ENCODE measurements at regions not wholly inside any gene's neighbourhood (a gene's known extent, or its start where the extent isn't known, plus 50 kb on each side); places are given as distances from the start of the nearest gene placed in this dataset.
A peak's percentile ranks its signal among the peaks of the same experiment; 100 is the strongest.

DNA sequence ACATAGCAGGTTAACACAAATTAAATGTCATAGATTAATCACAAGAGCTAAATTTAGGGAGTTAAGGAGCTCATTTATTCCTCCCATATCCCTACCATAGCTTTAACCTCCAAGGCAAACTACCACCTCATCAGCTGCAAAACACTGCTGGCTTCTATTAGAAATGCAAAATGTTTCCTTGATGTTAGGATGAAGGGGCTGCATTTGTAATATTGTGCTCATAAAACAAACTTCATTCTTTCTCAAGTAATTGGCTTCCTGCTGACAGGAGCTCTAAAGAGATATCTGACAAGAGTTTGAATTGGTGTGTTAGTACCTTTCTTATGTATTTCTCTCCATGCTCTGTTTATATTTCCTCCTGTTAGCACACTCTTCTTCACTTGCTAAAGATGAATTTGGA, 152.1 kb downstream of the OLFM4 start:
- TF ChIP-seq POLR2AphosphoS5 (IDR thresholded peaks at IDR 0.05) (no peak), POLR2A (IDR thresholded peaks at IDR 0.05) (no peak), EP300 (IDR thresholded peaks at IDR 0.05) (no peak)
- TF ChIP-seq, protein P1, sequence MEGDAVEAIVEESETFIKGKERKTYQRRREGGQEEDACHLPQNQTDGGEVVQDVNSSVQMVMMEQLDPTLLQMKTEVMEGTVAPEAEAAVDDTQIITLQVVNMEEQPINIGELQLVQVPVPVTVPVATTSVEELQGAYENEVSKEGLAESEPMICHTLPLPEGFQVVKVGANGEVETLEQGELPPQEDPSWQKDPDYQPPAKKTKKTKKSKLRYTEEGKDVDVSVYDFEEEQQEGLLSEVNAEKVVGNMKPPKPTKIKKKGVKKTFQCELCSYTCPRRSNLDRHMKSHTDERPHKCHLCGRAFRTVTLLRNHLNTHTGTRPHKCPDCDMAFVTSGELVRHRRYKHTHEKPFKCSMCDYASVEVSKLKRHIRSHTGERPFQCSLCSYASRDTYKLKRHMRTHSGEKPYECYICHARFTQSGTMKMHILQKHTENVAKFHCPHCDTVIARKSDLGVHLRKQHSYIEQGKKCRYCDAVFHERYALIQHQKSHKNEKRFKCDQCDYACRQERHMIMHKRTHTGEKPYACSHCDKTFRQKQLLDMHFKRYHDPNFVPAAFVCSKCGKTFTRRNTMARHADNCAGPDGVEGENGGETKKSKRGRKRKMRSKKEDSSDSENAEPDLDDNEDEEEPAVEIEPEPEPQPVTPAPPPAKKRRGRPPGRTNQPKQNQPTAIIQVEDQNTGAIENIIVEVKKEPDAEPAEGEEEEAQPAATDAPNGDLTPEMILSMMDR (IDR thresholded peaks at IDR 0.05), result no peak
- H3K36me3 ChIP-seq, result no peaks in the 10 kb centered on the region
- no peak for DNase-seq
- H3K27ac ChIP-seq, result no peak overlapping the region
- no peaks in the 10 kb centered on the region for H3K4me1 ChIP-seq
- H3K9me3 ChIP-seq, result peaks cover 0 to 9% (median 5%) of the 10 kb centered on the region in 4 donors
- H3K27me3 ChIP-seq, result no peaks in the 10 kb centered on the region
- intact Hi-C loops (cut with DNase I; ENCODE audit: low total_unique reads), result no loop called here
- H3K4me3 ChIP-seq, result no peak overlapping the region

DNA sequence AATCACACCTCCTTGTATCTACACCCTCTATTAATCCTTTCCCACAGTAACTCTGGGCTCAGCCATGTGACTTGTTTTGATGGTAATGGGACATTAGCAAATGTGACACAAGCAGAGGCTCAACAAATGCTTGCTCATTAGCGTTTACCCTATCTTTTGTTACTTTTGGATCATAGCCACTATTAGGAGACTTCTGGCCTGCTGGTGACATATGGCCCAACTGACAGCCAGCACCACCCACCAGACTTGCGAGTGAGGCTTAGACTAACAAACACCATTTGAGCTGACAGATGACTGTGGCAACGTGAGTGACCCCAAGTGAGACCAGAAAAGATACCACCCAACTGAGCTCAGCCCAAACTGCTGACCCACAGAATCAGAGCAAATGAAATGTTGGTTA, 154.1 kb downstream of the OLFM4 start:
- no peak for DNase-seq
- no peaks in the 10 kb centered on the region for H3K36me3 ChIP-seq
- no peaks in the 10 kb centered on the region for H3K4me1 ChIP-seq
- TF ChIP-seq, protein P1 (IDR thresholded peaks at IDR 0.05), result no peak
- no peak for TF ChIP-seq POLR2AphosphoS5 (IDR thresholded peaks at IDR 0.05)
- no peak for TF ChIP-seq EP300 (IDR thresholded peaks at IDR 0.05)
- no peak for TF ChIP-seq POLR2A (IDR thresholded peaks at IDR 0.05)
- no peak overlapping the region for H3K4me3 ChIP-seq
- 22 to 40% (median 35%) methylated on average over 3 of the region's 3 CpGs for WGBS, 5 donors
- peaks cover 0 to 9% (median 5%) of the 10 kb centered on the region in 4 donors for H3K9me3 ChIP-seq
- intact Hi-C loops (cut with DNase I; ENCODE audit: low total_unique reads), result no loop called here
- H3K27ac ChIP-seq, result no peak overlapping the region
- no peaks in the 10 kb centered on the region for H3K27me3 ChIP-seq

DNA sequence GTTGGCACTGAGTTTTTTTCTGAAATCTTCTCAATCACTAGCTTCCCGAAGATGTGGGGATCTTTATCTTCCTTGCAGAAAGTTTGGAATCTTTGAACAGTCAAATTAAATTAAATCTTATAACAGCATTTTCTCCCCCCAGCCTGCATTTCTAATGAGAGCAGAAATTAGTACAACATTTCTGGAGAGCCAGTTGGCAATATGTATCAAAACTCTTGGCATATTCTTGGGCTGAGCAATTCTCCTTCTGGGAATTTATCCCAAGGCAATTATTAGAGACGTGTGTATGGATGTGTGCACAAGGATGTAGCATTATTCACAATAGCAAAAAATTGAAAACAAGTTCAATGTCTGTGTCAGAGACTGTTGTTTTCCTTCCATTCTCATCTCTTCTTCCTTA, 159.5 kb downstream of the OLFM4 start:
- TF ChIP-seq, protein P1 (IDR thresholded peaks at IDR 0.05), result no peak
- no peak for TF ChIP-seq POLR2AphosphoS5 (IDR thresholded peaks at IDR 0.05)
- intact Hi-C loops (cut with DNase I; ENCODE audit: low total_unique reads), result no loop called here
- peaks cover 0 to 9% (median 5%) of the 10 kb centered on the region in 4 donors for H3K9me3 ChIP-seq
- H3K4me1 ChIP-seq, result no peaks in the 10 kb centered on the region
- DNase-seq, result no peak
- no peak overlapping the region for H3K4me3 ChIP-seq
- H3K27ac ChIP-seq, result no peak overlapping the region
- no peaks in the 10 kb centered on the region for H3K36me3 ChIP-seq
- 52 to 78% (median 68%) methylated on average over 2 of the region's 2 CpGs for WGBS, 5 donors
- peaks cover 0 to 7% (median 0%) of the 10 kb centered on the region in 3 donors for H3K27me3 ChIP-seq

DNA sequence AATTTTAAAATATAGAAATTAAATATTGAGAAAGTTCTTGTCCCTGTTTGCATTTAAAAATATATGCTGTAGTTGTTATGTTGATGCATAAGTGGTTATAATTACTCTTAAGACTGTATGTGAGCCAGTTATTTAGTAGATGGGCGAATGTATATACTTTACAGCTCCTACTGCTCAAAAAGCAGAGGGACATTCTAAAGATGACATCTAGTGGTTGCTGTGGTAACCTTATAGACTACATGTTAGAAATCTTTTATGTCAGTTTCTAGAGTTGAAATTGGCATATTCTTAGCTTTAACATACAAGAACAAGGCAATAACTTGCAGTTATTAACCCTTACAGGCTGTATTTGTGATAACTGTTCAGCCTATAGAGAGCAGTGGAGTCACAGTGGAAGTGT, 160.5 kb downstream of the OLFM4 start:
- 45 to 61% (median 49%) methylated on average over 1 of the region's 1 CpG for WGBS, 5 donors
- Histone ChIP-seq H3K9me3 (peaks cover 0 to 5% (median 4%) of the 10 kb centered on the region in 4 donors), H3K27ac (no peak overlapping the region), H3K4me1 (no peaks in the 10 kb centered on the region), H3K27me3 (peaks cover 0 to 7% (median 0%) of the 10 kb centered on the region in 3 donors), H3K4me3 (no peak overlapping the region), H3K36me3 (no peaks in the 10 kb centered on the region)
- DNase-seq, result peak in 1 of 2 donors; percentile 40
- intact Hi-C loops (cut with DNase I; ENCODE audit: low total_unique reads), result no loop called here
- TF ChIP-seq EP300 (IDR thresholded peaks at IDR 0.05), result no peak
- TF ChIP-seq, protein P1 (IDR thresholded peaks at IDR 0.05), result no peak
- no peak for TF ChIP-seq POLR2AphosphoS5 (IDR thresholded peaks at IDR 0.05)
- TF ChIP-seq POLR2A (IDR thresholded peaks at IDR 0.05), result no peak
